WTC11 (cell line): ENCODE measurements at regions not wholly inside any gene's neighbourhood (a gene's known extent, or its start where the extent isn't known, plus 50 kb on each side); places are given as distances from the start of the nearest gene placed in this dataset.

Experiments used
- ATAC-seq: fragments of 200-7000 bp; cut with Tn5 transposase; 2 replicates; pipeline ENCODE4 v1.10.0; 2021; ENCODE audit warnings: mild to moderate bottlenecking, moderate library complexity
- CTCF ChIA-PET: fragments of 300-600 bp; sonication (Branson Sonifier 250); formaldehyde crosslinking; loops from one replicate; lab custom pipeline; 2021; ENCODE audit warnings: antibody characterized with exemption; lab: Charles Lee
- POLR2A ChIA-PET: fragments of 350-600 bp; sonication (Branson Sonifier 250); formaldehyde crosslinking; loops from one replicate; lab custom pipeline; 2021; ENCODE audit warnings: antibody characterized with exemption; lab: Charles Lee
- DNase-seq: peaks from one replicate; pipeline ENCODE4 v3.0.0; 2021; ENCODE audit warnings: low spot score
- H3K27ac Mint-ChIP-seq: 2 replicates; pipeline ENCODE4 v1.8.0; 2021; ENCODE audit warnings: mixed read lengths
- H3K27me3 Mint-ChIP-seq: 2 replicates; pipeline ENCODE4 v1.8.0; 2021; ENCODE audit warnings: low read depth, mild to moderate bottlenecking, moderate library complexity, mixed read lengths
- H3K36me3 Mint-ChIP-seq: 2 replicates; pipeline ENCODE4 v1.8.0; 2021; ENCODE audit warnings: mixed read lengths
- H3K4me1 Mint-ChIP-seq: 2 replicates; pipeline ENCODE4 v1.8.0; 2022; ENCODE audit warnings: mixed read lengths
- H3K4me3 Mint-ChIP-seq: 2 replicates; pipeline ENCODE4 v1.8.0; 2021; ENCODE audit warnings: mild to moderate bottlenecking, moderate library complexity, mixed read lengths
- H3K9me3 Mint-ChIP-seq: 2 replicates; pipeline ENCODE4 v1.8.0; 2021; ENCODE audit warnings: mixed read lengths
- ATF1 ChIP-seq: sonication (generic); formaldehyde crosslinking; IDR thresholded peaks from 2 replicates; pipeline ENCODE4 v1.8.1; 2023; ENCODE audit warnings: mild to moderate bottlenecking, moderate library complexity, missing genetic modification reagents
- ATF3 ChIP-seq: sonication (generic); formaldehyde crosslinking; conservative IDR thresholded peaks from 2 replicates; pipeline ENCODE4 v1.8.1; 2022; ENCODE audit warnings: mild to moderate bottlenecking, missing genetic modification reagents
- E2F1 ChIP-seq: sonication (generic); formaldehyde crosslinking; IDR thresholded peaks from 2 replicates; pipeline ENCODE4 v1.8.0; 2022; ENCODE audit warnings: mild to moderate bottlenecking, missing genetic modification reagents
- E2F4 ChIP-seq: sonication (generic); formaldehyde crosslinking; IDR thresholded peaks from 2 replicates; pipeline ENCODE4 v1.8.1; 2022; ENCODE audit warnings: low read depth, mild to moderate bottlenecking, moderate library complexity, missing genetic modification reagents, borderline replicate concordance
- GTF2I ChIP-seq: fragments of 250-450 bp; sonication (Bioruptor Pico); conservative IDR thresholded peaks from 2 replicates; pipeline ENCODE4 v1.4.0; 2021; ENCODE audit warnings: mild to moderate bottlenecking
- HMGA2 ChIP-seq: fragments of 250-450 bp; sonication (Bioruptor Pico); IDR thresholded peaks from 2 replicates; pipeline ENCODE4 v1.4.0; 2021; ENCODE audit warnings: mild to moderate bottlenecking, moderate library complexity
- JAZF1 ChIP-seq: fragments of 250-450 bp; sonication (Bioruptor Pico); IDR thresholded peaks from 2 replicates; pipeline ENCODE4 v1.9.0; 2021; ENCODE audit warnings: moderate library complexity, mild to moderate bottlenecking, inconsistent platforms
- NR3C1 ChIP-seq: sonication (generic); formaldehyde crosslinking; conservative IDR thresholded peaks from 2 replicates; pipeline ENCODE4 v1.8.1; 2023; ENCODE audit warnings: low read depth, mild to moderate bottlenecking, missing genetic modification reagents
- SMAD3 ChIP-seq: sonication (generic); formaldehyde crosslinking; IDR thresholded peaks from 2 replicates; pipeline ENCODE4 v1.8.0; 2022; ENCODE audit warnings: missing genetic modification reagents, mild to moderate bottlenecking, borderline replicate concordance
- TEAD4 ChIP-seq: sonication (generic); formaldehyde crosslinking; IDR thresholded peaks from 2 replicates; pipeline ENCODE4 v1.8.0; 2022; ENCODE audit warnings: mild to moderate bottlenecking, missing genetic modification reagents
- ZBTB21 ChIP-seq: sonication (generic); formaldehyde crosslinking; IDR thresholded peaks from 2 replicates; pipeline ENCODE4 v1.8.1; 2023; ENCODE audit warnings: mild to moderate bottlenecking, missing genetic modification reagents, borderline replicate concordance
- ZNF396 ChIP-seq: fragments of 250-450 bp; sonication (Bioruptor Pico); IDR thresholded peaks from 2 replicates; pipeline ENCODE4 v1.8.0; 2021; ENCODE audit warnings: mild to moderate bottlenecking, moderate library complexity, borderline replicate concordance
- ZNF416 ChIP-seq: fragments of 250-450 bp; sonication (Bioruptor Pico); IDR thresholded peaks from 2 replicates; pipeline ENCODE4 v1.9.0; 2021; ENCODE audit warnings: mild to moderate bottlenecking, inconsistent platforms
- ZNF423 ChIP-seq: fragments of 250-450 bp; sonication (Bioruptor Pico); IDR thresholded peaks from 2 replicates; pipeline ENCODE4 v2.1.2; 2022; ENCODE audit warnings: mild to moderate bottlenecking, moderate library complexity
- TF ChIP-seq, protein P1 (sequence below): sonication (generic); formaldehyde crosslinking; IDR thresholded peaks from 2 replicates; pipeline ENCODE4 v1.8.0; 2023; ENCODE audit warnings: missing genetic modification reagents, mild to moderate bottlenecking, borderline replicate concordance

DNA sequence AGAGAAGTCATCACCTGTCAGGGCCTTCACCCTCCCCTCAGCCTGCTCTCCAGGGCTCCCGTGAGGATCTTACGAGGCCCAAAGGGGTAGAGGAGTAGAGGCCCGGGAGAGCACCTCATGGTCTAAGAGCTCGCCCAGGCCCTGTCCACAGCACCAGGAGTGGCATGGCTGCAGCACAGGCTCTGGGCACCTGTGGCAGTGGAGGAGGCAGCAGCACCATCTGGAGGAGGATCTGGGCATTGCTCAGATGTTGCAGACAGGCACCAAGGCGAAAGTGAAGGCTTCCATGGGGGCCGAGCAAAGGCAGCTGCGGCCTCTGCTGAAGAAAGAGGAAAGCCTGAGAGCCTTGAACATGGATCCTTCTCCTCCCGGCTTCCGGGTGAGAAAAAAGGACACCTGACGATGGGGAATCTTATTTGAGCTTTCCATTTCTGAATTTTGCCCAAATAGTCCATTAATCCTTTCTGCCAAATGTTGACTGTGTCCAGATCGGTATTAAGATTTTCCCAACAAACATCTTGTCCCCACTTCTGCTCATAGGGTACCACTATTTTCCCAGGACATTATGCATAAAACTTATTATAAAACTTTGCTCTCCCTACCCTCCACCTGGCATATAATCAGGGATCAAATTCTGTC lies 604.7 kb downstream of the PTPRC start (continued):
- no peak for TF ChIP-seq ZBTB21
- no peak for TF ChIP-seq ATF3 (CRISPR knock-in tag)
- no peak for TF ChIP-seq E2F4
- no peak for TF ChIP-seq ATF1 (CRISPR knock-in tag)
- no peak for TF ChIP-seq NR3C1
- TF ChIP-seq E2F1 = no peak
- TF ChIP-seq, protein P1, sequence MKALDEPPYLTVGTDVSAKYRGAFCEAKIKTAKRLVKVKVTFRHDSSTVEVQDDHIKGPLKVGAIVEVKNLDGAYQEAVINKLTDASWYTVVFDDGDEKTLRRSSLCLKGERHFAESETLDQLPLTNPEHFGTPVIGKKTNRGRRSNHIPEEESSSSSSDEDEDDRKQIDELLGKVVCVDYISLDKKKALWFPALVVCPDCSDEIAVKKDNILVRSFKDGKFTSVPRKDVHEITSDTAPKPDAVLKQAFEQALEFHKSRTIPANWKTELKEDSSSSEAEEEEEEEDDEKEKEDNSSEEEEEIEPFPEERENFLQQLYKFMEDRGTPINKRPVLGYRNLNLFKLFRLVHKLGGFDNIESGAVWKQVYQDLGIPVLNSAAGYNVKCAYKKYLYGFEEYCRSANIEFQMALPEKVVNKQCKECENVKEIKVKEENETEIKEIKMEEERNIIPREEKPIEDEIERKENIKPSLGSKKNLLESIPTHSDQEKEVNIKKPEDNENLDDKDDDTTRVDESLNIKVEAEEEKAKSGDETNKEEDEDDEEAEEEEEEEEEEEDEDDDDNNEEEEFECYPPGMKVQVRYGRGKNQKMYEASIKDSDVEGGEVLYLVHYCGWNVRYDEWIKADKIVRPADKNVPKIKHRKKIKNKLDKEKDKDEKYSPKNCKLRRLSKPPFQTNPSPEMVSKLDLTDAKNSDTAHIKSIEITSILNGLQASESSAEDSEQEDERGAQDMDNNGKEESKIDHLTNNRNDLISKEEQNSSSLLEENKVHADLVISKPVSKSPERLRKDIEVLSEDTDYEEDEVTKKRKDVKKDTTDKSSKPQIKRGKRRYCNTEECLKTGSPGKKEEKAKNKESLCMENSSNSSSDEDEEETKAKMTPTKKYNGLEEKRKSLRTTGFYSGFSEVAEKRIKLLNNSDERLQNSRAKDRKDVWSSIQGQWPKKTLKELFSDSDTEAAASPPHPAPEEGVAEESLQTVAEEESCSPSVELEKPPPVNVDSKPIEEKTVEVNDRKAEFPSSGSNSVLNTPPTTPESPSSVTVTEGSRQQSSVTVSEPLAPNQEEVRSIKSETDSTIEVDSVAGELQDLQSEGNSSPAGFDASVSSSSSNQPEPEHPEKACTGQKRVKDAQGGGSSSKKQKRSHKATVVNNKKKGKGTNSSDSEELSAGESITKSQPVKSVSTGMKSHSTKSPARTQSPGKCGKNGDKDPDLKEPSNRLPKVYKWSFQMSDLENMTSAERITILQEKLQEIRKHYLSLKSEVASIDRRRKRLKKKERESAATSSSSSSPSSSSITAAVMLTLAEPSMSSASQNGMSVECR (CRISPR knock-in tag) = no peak
- no peak for TF ChIP-seq HMGA2 (CRISPR knock-in tag)
- no peak for TF ChIP-seq ZNF416 (CRISPR knock-in tag)
- TF ChIP-seq TEAD4 = no peak
- no peak for TF ChIP-seq ZNF396 (CRISPR knock-in tag)
- TF ChIP-seq JAZF1 (CRISPR knock-in tag) = no peak
- TF ChIP-seq SMAD3 = 0 out of 2 replicates have a peak, but pooled peaks have one; percentile 48
- TF ChIP-seq ZNF423 (CRISPR knock-in tag) = no peak; the same call in 1 of the 2 replicates

DNA sequence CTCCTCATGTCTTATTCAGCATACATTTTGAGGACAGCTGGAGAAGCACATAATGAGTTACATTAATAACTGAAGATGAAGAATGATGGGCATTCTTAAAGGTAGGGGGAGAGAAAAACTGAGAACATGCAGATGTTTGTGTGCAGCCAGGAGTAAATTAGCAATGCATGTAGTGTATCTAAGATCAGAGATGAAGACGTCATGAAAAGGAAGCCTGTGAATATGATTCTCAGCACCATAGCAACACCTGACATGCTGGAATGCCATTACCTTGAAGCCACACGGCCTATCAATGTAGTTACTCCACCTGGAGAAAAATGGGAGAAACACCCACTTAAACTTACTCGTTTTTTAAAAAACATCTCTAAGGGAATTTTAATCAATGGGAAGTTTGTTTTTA lies 607.1 kb downstream of the PTPRC start:
- Mint-ChIP-seq H3K4me3 (no peak overlapping the region), H3K9me3 (peaks cover 16% of the 10 kb centered on the region)
- TF ChIP-seq E2F1 (no peak), GTF2I (no peak), NR3C1 (no peak)

GRCh38 chr1:199246716-199247115 lies 607.9 kb downstream of the PTPRC start:
- no peak for TF ChIP-seq E2F4
- Mint-ChIP-seq H3K27me3 (no peaks in the 10 kb centered on the region), H3K27ac (no peak overlapping the region), H3K36me3 (no peaks in the 10 kb centered on the region), H3K4me3 (no peak overlapping the region), H3K4me1 (peaks cover 14% of the 10 kb centered on the region), H3K9me3 (peaks cover 16% of the 10 kb centered on the region)
- no peak for DNase-seq
- POLR2A ChIA-PET = no interaction called here
- CTCF ChIA-PET = no interaction called here
- no peak for ATAC-seq

More for the DNA sequence above, 607.1 kb downstream of the PTPRC start:
- Mint-ChIP-seq H3K36me3 (no peaks in the 10 kb centered on the region), H3K27me3 (no peaks in the 10 kb centered on the region), H3K4me1 (peaks cover 14% of the 10 kb centered on the region), H3K27ac (no peak overlapping the region)
- ChIA-PET POLR2A (no interaction called here), CTCF (no interaction called here)
- DNase-seq (no peak), ATAC-seq (no peak)
